ENCODE measurements at regions not wholly inside any gene's neighbourhood (a gene's known extent, or its start where the extent isn't known, plus 50 kb on each side); places are given as distances from the start of the nearest gene placed in this dataset.
"Not testable (repeated sequence)": the region's sequence is repeated elsewhere in the genome, so short reads cannot be mapped to it uniquely, and the experiment has no call there.

DNA sequence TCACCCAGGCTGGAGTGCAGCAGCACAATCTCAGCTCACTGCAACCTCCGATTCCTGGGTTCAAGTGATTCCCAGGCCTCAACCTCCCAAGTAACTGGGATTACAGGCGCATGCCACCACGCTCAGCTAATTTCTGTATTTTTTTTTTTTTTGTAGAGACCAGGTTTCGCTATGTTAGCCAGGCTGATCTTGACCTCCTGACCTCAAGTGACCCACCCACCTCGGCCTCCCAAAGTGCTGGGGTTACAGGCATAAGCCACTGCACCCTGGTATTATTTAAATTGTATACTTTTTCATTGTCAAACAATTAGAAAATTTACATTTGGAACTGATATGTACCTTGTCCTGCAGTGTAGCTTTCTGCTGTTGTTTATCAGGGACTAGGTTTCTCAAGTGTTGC lies 111.3 kb upstream of the ZSWIM2 start:
- POLR2A ChIA-PET; H3K9ac ChIP-seq (ENCODE audit: insufficient read depth in 1 of 2, low read depth in 2 of 2, low read length in 2 of 2); H3K27me3 ChIP-seq (ENCODE audit: control insufficient read depth in 2 of 2, insufficient read depth in 2 of 2, low read length in 2 of 2); H3K4me3 ChIP-seq; H3K27ac ChIP-seq (ENCODE audit: extremely low read depth, low read depth, low read length); FAIRE-seq; DNase-seq (ENCODE audit: extremely low read depth in 1 of 4, low spot score in 3 of 4); H3K9me1 ChIP-seq (ENCODE audit: control insufficient read depth, insufficient read depth, low read length); BruUV-seq (replicated peaks); in situ Hi-C loops (cut with MboI); CTCF ChIA-PET (ENCODE audit: low intra/inter-chr PET ratio); H4K20me1 ChIP-seq (replicated peaks; ENCODE audit: control insufficient read depth, insufficient read depth, low read length); intact Hi-C loops (cut with micrococcal nuclease); H2AFZ ChIP-seq (ENCODE audit: low read depth, low read length); H3K79me2 ChIP-seq (ENCODE audit: control insufficient read depth, insufficient read depth, low read length); H3K9me3 ChIP-seq (replicated peaks; ENCODE audit: control insufficient read depth, insufficient read depth, low read depth, low read length); H3K4me1 ChIP-seq (replicated peaks in 1 of 2; ENCODE audit: control insufficient read depth in 2 of 2, insufficient read depth in 2 of 2, low read length in 2 of 2); H3K36me3 ChIP-seq (ENCODE audit: control insufficient read depth, insufficient read depth, low read length); ATAC-seq; H3K4me2 ChIP-seq (ENCODE audit: insufficient read depth, low read length): not testable (repeated sequence)
- 63% methylated on average over 4 of the region's 5 CpGs for WGBS (ENCODE audit: insufficient coverage, low coverage, missing lambda C conversion rate)

- ATAC-seq (no peak), FAIRE-seq (no peak), DNase-seq (ENCODE audit: extremely low read depth in 1 of 4, low spot score in 3 of 4) (no peak)
- TF ChIP-seq, protein P1, sequence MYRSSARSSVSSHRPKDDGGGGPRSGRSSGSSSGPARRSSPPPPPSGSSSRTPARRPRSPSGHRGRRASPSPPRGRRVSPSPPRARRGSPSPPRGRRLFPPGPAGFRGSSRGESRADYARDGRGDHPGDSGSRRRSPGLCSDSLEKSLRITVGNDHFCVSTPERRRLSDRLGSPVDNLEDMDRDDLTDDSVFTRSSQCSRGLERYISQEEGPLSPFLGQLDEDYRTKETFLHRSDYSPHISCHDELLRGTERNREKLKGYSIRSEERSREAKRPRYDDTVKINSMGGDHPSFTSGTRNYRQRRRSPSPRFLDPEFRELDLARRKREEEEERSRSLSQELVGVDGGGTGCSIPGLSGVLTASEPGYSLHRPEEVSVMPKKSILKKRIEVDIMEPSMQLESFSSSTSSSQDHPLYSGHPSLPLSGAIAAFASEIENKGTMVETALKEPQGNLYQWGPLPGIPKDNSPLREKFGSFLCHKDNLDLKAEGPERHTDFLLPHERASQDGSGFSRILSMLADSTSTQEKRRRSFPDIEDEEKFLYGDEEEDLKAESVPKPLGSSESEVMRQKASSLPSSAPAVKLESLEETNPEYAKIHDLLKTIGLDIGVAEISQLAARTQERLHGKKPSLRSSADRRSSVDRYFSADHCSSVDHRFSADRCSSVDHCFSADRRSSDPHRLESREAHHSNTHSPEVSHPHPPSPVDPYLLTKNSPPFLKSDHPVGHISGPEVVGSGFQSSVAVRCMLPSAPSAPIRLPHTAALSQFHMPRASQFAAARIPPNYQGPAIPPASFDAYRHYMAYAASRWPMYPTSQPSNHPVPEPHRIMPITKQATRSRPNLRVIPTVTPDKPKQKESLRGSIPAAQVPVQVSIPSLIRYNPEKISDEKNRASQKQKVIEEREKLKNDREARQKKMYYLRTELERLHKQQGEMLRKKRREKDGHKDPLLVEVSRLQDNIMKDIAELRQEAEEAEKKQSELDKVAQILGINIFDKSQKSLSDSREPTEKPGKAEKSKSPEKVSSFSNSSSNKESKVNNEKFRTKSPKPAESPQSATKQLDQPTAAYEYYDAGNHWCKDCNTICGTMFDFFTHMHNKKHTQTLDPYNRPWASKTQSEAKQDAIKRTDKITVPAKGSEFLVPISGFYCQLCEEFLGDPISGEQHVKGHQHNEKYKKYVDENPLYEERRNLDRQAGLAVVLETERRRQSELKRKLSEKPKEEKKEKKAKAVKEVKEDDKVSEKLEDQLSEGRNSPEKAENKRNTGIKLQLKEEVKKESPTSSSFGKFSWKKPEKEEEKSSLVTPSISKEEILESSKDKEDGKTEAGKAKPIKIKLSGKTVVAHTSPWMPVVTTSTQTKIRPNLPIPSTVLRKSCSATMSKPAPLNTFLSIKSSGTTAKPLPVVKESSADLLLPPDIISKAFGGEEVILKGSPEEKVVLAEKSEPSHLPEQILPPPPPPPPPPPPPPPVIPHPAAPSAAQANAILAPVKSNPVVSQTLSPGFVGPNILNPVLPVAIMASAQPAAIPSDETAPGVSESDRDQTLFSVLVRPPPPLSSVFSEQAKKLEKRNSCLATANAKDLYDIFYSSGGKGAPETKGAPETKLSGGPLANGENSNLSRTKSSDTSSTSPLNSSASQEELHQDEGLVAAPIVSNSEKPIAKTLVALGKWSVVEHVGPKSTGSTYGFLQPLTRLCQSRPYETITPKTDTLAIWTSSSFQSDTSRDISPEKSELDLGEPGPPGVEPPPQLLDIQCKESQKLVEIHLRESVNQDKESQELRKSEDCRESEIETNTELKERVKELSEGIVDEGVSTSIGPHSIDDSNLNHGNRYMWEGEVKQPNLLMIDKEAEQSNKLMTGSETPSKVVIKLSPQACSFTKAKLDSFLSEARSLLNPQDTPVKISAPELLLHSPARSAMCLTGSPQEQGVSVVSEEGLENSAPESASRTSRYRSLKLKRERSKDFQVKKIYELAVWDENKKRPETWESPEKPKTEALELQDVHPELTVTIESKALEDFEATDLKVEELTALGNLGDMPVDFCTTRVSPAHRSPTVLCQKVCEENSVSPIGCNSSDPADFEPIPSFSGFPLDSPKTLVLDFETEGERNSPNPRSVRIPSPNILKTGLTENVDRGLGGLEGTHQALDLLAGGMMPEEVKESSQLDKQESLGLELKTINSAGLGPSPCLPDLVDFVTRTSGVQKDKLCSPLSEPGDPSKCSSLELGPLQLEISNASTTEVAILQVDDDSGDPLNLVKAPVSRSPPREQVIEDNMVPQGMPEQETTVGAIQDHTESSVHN (IDR thresholded peaks at IDR 0.05; ENCODE audit: borderline replicate concordance in 1 of 2, low read depth in 1 of 2), result no peak
- TF ChIP-seq E2F3 (CRISPR knock-in tag; IDR thresholded peaks at IDR 0.05), result no peak
- no peak for TF ChIP-seq SMC3 (conservative IDR thresholded peaks at IDR 0.05; ENCODE audit: insufficient read depth, low read depth, low read length)
- TF ChIP-seq ZNF644 (tag; IDR thresholded peaks at IDR 0.05; ENCODE audit: low read depth), result no peak
- ChIA-PET CTCF (ENCODE audit: low intra/inter-chr PET ratio) (no interaction called here), POLR2A (no interaction called here)
- Histone ChIP-seq H3K9ac (ENCODE audit: insufficient read depth in 1 of 2, low read depth in 2 of 2, low read length in 2 of 2) (no peak overlapping the region; a peak in 1 of 4 replicates), H2AFZ (ENCODE audit: low read depth, low read length) (no peak overlapping the region), H3K4me2 (ENCODE audit: insufficient read depth, low read length) (no peak overlapping the region), H3K9me3 (replicated peaks; ENCODE audit: control insufficient read depth, insufficient read depth, low read depth, low read length) (peaks cover 2% of the 10 kb centered on the region; the same call in 1 of the 2 replicates), H3K4me3 (no peak overlapping the region), H3K79me2 (ENCODE audit: control insufficient read depth, insufficient read depth, low read length) (no peaks in the 10 kb centered on the region), H3K4me1 (replicated peaks in 1 of 2; ENCODE audit: control insufficient read depth in 2 of 2, insufficient read depth in 2 of 2, low read length in 2 of 2) (no peaks in the 10 kb centered on the region; a peak in 1 of 5 replicates), H4K20me1 (replicated peaks; ENCODE audit: control insufficient read depth, insufficient read depth, low read length) (no peaks in the 10 kb centered on the region), H3K9me1 (ENCODE audit: control insufficient read depth, insufficient read depth, low read length) (no peaks in the 10 kb centered on the region), H3K27me3 (ENCODE audit: control insufficient read depth in 2 of 2, insufficient read depth in 2 of 2, low read length in 2 of 2) (no peaks in the 10 kb centered on the region), H3K27ac (ENCODE audit: extremely low read depth, low read depth, low read length) (no peak overlapping the region), H3K36me3 (ENCODE audit: control insufficient read depth, insufficient read depth, low read length) (no peaks in the 10 kb centered on the region)
- intact Hi-C loops (cut with micrococcal nuclease), result no loop called here
- WGBS (ENCODE audit: insufficient coverage, low coverage, missing lambda C conversion rate), result 43% methylated on average over 6 of the region's 6 CpGs
- in situ Hi-C loops (cut with MboI), result no loop called here
- BruUV-seq (replicated peaks), result no TSS peak
Measured at GRCh38 chr2:186959486-186959885, 110.5 kb upstream of the ZSWIM2 start.

Measured in K562 (cell line).